Vagina (tissue), 2 donors: ENCODE measurements at regions not wholly inside any gene's neighbourhood (a gene's known extent, or its start where the extent isn't known, plus 50 kb on each side); places are given as distances from the start of the nearest gene placed in this dataset.

Source experiments
- POLR2A ChIP-seq, 2 donors: fragments of 450-650 bp; IDR thresholded peaks; one replicate each; pipeline ENCODE4 v1.6.1; 2017; ENCODE audit warnings: antibody characterized with exemption in 2 of 2, mild to moderate bottlenecking in 2 of 2, moderate library complexity in 2 of 2
- POLR2AphosphoS5 ChIP-seq, 2 donors: sonication (generic); formaldehyde crosslinking; IDR thresholded peaks; one replicate each; pipeline ENCODE4 v1.9.0; 2017; ENCODE audit warnings: antibody characterized with exemption in 2 of 2, mild to moderate bottlenecking in 2 of 2, low read depth in 1 of 2; ENCODE audit not compliant: insufficient read depth in 1 of 2

DNA sequence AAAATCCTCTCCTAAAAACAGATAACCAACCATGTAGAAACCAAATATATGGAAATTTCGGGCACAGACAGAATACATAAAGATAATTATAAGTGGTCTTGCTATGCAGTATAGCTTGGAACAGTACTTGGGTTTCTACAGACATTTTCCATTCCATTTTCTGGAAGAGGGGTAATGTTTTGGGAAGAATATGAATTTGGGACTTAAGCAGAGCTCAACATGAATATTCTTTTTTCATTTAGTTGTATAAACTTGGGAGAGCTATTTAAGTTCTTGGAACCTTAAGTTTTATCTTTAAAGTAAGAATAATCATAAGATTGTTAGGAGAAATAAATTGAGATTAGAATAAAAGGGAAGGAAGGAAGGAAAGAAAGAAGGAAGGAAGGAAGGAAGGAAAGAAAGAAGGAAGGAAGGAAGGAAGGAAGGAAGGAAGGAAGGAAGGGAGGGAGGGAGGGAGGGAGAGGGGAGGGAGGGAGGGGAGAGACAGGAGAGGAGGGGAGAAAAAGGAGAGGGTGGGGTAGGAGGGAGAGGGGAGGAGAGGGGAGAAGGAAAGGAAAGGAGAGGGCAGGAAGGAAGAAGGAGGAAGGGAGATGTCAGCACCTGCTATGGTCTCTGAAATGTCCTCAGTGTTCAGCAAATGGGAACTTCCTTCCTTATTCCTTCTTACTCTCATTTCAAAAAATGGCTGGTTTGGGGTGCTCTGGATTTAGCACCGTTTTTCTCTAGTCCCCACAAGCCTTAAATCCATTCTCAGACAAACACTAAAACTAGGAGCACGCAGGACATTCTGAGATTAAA is 248.3 kb downstream of the LY86 start:
- no peak for TF ChIP-seq POLR2A (IDR thresholded peaks at IDR 0.05)
- TF ChIP-seq POLR2AphosphoS5 (IDR thresholded peaks at IDR 0.05; ENCODE audit: insufficient read depth in 1 of 2, low read depth in 1 of 2), result no peak
